HG02623 (cell line): ENCODE measurements at regions not wholly inside any gene's neighbourhood (a gene's known extent, or its start where the extent isn't known, plus 50 kb on each side); places are given as distances from the start of the nearest gene placed in this dataset.
"Not testable (repeated sequence)": the region's sequence is repeated elsewhere in the genome, so short reads cannot be mapped to it uniquely, and the experiment has no call there.

ENCODE experiments used
- ATAC-seq: cut with Tn5 transposase; IDR thresholded peaks from one replicate; pipeline ENCODE4 v1.9.1; 2021; ENCODE audit warnings: moderate library complexity; ENCODE audit not compliant: unreplicated experiment

DNA sequence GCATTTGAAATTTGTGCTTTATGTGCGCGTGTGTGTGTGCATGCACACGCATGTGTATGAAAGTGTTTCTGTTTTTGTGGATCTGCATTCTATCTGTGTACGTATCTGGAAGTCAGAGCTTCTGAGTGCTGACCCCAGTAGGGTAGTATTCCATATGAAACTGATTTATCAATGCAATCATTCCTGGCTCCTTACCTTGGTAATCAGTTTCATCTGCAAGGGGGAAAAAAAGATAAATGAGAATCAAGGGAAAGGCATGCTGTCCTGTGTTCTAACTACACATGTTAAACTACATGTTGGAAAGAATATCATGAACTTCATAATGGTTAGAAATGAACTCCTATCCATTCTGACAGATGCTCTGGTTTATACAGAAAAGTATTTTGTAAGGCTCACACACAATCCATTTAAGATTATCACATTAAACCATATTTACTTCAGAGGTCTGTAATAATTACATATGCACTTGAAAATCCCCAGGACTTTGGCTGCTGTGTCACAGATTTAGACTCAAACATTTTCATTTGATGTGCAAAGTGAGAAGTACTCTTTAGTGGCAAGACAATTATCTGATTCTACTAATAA, 276.1 kb upstream of the LMO3 start:
- ATAC-seq, result no peak

DNA sequence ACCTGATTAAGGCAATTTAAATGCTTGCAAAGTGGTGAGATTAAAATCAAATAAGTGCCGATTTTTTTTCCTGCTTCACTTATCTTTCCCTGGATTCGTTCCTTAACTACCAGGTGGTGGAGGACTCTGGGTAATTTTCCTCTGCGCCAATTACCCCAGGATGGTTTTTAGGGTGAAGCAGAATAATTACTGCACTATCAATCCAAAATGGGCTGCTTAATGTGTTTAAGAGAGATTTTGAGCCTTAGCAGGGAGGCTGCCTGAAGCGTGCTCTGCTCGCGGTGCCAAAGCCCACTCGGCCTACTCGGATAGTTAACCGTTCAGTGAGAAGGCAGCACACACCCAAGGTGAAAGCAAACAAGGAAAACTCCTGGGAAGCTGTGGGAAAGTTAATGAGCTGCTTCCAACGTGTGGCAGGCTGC, 274.9 kb upstream of the LMO3 start:
- ATAC-seq, result no peak

- ATAC-seq, result no peak
Observed at GRCh38 chr12:16870845-16871244, 264.9 kb upstream of the LMO3 start.

DNA sequence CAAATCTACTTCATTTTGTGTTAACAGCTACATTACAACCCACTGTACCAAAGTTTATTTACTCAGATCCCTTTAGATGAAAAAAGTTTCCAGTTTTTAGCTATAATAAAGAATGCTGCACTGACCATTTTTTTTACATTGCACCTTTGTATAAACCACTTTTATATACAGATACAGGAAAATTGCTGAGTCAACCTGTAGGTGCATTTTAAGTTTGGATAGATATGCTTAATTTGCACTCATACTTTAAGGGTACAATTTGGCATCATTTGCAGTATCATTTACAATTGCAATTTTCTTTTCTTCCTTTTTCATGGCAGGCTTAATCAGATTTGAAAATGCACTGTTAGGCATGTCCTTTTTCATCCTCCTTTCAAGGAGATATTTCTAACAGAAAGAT, 257.8 kb upstream of the LMO3 start:
- no peak for ATAC-seq

DNA sequence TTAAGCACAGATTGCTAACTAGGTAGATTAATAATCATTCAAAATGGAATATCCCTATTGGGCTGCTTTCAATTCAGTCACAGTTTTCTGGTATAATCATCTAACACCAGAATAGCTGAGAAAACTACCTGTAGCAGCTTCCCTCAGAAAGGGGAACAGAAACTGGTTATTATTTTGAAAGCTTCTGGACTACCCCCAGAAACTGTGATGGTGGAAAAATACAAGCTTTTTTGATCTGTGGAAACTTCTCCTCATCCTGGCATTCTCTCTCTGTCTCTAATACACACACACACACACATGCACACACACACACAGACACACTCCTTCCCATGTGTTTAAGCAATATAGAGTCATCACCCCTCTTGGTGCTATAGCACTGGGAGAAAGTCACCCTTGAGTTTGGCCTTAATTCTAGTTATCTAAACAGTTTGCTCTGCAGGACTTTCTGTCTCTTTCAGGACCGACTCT, 251.5 kb upstream of the LMO3 start:
- peak; percentile 97 for ATAC-seq

GRCh38 chr12:16854465-16854864, 248.5 kb upstream of the LMO3 start:
- no peak for ATAC-seq

DNA sequence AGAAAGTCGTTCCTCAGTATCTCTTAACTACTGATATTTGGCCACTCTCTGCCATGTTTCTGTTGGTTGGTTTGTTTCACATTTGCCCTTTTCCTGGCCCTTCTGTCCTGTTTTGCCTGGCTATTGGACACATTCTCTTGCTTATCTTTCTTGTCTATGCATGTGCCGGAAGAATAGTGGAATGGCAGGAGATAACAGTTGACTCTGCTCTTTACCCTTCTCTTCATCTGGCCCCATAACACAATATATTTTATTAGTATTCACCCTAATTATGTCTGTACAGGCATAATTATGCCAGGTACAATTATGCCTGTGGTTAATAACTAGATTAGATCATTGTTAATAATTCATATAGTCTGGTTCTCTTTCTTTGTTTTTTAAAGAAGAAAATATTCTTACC, 243.5 kb upstream of the LMO3 start:
- ATAC-seq, result no peak

- ATAC-seq, result no peak
Observed at GRCh38 chr12:16844875-16845274, 238.9 kb upstream of the LMO3 start.

DNA sequence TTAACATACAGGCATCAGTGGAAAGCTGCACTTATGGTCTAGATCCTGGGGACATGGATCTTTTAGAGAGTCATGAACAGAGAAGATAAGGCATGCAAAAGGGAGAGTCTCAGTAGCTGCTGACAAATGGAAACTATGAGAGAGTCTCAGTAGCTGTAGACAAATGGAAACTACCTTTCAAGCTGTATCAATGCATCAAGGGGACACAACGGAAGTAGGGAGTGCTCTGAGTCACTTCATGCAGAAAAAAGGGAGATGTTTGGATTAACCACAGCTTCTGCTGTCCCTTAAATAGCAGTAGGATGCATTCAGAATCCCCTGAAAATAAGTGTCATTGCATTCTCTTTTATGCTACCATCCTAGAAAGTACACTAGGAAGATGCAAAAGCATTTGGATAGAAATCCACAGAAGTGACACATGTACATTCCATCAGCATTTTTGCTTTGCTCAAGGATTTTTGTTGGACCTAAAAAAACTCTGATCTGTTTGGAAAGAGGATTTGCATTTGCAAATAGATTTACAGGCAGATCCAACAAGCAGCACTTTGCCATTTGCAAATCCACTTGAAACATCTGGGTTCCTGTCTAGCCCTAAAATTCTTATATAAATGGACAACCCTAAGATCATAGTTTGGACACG, 227.5 kb upstream of the LMO3 start:
- peak; percentile 97 for ATAC-seq

GRCh38 chr12:16828891-16829290, 222.9 kb upstream of the LMO3 start:
- ATAC-seq, result no peak

DNA sequence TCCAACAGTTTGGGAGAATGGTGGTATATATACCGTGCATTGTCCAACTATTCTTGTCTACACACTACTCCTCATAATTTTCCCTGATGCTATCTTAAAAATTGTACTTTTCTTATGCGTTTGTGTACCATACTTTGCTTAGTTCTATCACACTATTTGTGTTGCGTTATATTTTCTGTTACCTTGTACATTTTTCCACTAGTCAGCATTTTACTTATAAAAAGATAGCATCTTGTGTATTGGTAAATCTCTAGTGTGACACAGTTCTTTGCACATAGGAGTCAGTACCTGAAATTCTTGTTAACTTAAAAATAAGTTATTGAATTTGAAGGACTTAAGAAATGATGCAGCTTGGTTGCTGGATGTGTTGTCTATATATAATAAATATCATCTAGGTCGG, 201.8 kb upstream of the LMO3 start:
- no peak for ATAC-seq

GRCh38 chr12:16796168-16796567, 190.2 kb upstream of the LMO3 start:
- ATAC-seq, result no peak

DNA sequence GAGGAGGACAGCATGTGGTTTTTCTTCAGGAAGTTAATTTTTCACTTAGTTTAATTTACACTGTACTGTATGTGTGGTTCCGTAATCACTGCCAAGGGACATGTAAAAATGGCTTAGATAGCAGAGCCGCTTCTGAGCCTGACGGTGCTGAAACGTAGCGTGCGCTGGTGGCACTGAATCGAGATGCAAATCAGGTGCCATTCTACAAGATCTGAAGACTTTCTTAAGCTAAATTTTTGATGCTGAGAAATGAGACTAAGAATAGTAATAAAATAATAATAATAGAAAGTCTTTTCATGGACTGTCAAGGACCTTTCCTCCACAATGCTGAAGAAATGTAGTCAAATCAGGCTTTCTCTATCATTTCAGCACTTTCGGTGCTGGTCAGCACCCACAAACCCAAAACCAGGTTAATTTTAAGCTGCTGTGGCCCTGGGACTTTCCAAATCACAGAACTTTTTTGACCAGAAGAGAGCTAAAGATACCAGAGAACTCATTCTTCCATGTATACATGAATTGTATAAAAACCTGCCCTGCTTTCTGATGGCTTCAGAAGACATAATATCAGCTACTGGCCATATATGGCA, 183.3 kb upstream of the LMO3 start:
- peak; percentile 64 for ATAC-seq

DNA sequence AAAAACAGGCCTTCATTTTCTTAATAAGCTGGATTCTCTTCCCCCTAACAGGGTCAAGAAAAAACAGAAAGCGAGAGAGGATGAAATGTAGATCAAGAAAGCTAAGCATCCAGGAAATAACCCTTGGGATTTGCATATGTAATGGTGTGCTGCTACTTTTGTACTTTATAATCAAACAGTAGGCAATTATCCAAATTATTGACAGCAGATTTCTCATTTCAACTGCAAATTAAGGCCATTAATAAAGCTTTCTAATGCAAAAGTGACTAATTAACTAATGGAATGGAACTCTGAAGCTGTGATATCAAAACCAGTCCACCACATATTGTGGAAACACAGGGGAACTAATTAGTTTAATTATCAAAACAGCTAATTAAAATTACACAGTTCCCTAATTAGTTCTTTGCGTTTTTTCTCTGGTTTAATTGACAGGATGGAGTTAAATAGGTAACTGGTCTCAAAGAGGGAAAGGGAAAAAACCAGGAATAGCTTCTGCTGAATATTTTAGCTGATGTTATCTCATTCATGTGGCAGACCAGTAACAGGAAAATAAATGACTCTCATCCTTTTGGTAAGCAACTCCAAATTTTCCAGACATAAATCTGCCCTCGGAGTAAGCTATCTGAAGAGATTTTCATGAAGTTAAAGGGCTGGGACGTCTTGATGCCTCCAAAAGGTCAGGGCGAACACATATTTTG, 182.7 kb upstream of the LMO3 start:
- no peak for ATAC-seq

- no peak for ATAC-seq
Observed at GRCh38 chr12:16785953-16786352, 180.0 kb upstream of the LMO3 start.

- ATAC-seq, result no peak
Observed at GRCh38 chr12:16785524-16785923, 179.6 kb upstream of the LMO3 start.

DNA sequence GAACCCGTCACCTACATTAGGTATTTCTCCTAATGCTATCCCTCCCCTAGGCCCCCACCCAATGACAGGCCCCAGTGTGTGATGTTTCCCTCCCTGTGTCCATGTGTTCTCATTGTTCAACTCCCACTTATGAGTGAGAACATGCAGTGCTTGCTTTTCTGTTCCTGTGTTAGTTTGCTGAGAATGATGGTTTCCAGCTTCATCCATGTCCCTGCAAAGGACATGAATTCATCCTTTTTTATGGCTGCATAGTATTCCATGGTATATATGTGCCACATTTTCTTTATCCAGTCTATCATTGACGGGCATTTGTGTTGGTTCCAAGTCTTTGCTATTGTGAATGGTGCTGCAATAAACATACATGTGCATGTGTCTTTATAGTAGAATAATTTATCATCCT, 163.2 kb upstream of the LMO3 start:
- not testable (repeated sequence) for ATAC-seq

- ATAC-seq, result no peak
Observed at GRCh38 chr12:16766736-16767135, 160.8 kb upstream of the LMO3 start.

DNA sequence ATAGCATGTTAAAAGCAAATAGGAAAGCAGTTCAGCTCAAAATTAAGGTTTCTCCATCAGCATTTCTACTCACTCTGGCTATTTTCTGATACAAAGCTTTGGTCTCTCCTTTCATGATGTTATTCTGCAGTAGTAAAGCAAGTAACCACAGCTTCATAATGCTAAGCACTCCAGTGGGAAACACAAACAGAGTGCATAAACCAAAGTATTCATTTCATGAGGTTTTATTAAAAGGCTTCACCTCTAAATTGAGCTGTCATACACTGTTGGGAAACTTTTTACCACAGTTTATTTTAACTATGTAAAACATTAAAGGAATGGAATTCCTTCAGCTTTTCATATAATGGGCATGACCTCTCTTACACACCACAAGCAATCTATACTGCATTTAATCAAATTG, 157.9 kb upstream of the LMO3 start:
- no peak for ATAC-seq

GRCh38 chr12:16756833-16757555, 151.0 kb upstream of the LMO3 start:
- ATAC-seq, result no peak

- no peak for ATAC-seq
Observed at GRCh38 chr12:16730772-16731171, 124.8 kb upstream of the LMO3 start.
